ENCODE measurements at regions not wholly inside any gene's neighbourhood (a gene's known extent, or its start where the extent isn't known, plus 50 kb on each side); places are given as distances from the start of the nearest gene placed in this dataset.

DNA sequence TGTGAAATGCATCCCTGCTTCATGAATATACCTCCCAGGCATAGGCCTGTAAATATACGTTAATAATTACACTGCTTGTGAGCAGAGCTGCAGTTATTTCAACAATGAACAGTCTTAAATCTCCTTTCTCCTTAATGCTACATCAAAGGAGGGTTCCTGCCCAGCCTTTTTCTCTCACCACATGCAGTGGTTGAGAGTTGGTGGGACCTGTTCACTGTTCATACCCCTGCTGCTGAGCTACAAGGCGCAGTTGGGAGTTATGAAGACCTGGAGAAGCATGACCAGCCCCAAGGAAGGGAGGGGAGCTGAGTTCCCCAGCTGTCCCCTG, 111.9 kb upstream of the FOXQ1 start:
- Histone ChIP-seq H3K36me3 (ENCODE audit: control insufficient read depth, insufficient read depth, low read length) (no peaks in the 10 kb centered on the region), H3K27me3 (replicated peaks; ENCODE audit: control insufficient read depth, insufficient read depth, low read length) (no peaks in the 10 kb centered on the region; the same call in 1 of the 2 replicates), H3K4me3 (replicated peaks; ENCODE audit: low read depth, low read length) (no peak overlapping the region)
- no peak for TF ChIP-seq CTCF (IDR thresholded peaks at IDR 0.05; ENCODE audit: insufficient read depth, low read length, poor library complexity, severe bottlenecking)
- DNase-seq (ENCODE audit: extremely low read depth, insufficient read length): no peak

DNA sequence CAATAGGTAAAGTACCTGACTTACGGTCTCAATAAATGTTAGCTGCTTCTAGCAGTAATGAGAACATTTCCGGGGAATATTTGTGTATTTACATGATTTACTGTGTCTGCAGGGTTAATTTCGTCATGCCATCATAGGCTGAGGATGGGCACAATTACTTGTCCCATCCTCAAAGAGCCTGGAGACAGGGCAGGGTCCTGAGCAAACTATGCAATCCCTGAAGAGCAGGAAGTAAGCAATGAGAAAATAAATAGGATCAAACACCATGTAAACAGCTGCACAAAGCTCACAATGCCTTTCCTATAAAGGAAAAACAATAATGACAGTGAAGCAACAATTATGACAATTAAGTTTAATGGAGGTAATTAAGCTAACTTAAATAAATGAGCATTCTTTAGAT, 114.6 kb upstream of the FOXQ1 start:
- H3K4me3 ChIP-seq (replicated peaks; ENCODE audit: low read depth, low read length): no peak overlapping the region
- no peaks in the 10 kb centered on the region; the same call in 1 of the 2 replicates for H3K27me3 ChIP-seq (replicated peaks; ENCODE audit: control insufficient read depth, insufficient read depth, low read length)
- H3K36me3 ChIP-seq (ENCODE audit: control insufficient read depth, insufficient read depth, low read length): no peaks in the 10 kb centered on the region
- no peak for DNase-seq (ENCODE audit: extremely low read depth, insufficient read length)
- TF ChIP-seq CTCF (IDR thresholded peaks at IDR 0.05; ENCODE audit: insufficient read depth, low read length, poor library complexity, severe bottlenecking): no peak

- DNase-seq (ENCODE audit: extremely low read depth, insufficient read length): no peak
- no peak overlapping the region for H3K4me3 ChIP-seq (replicated peaks; ENCODE audit: low read depth, low read length)
- H3K36me3 ChIP-seq (ENCODE audit: control insufficient read depth, insufficient read depth, low read length): no peaks in the 10 kb centered on the region
- no peak for TF ChIP-seq CTCF (IDR thresholded peaks at IDR 0.05; ENCODE audit: insufficient read depth, low read length, poor library complexity, severe bottlenecking)
- 0 out of 2 replicates have a peak, but pooled peaks cover under 1% of the 10 kb centered on the region for H3K27me3 ChIP-seq (replicated peaks; ENCODE audit: control insufficient read depth, insufficient read depth, low read length)
Measured at GRCh38 chr6:1191141-1191630, 120.7 kb upstream of the FOXQ1 start.

GRCh38 chr6:1190366-1190765, 121.5 kb upstream of the FOXQ1 start:
- DNase-seq (ENCODE audit: extremely low read depth, insufficient read length): no peak
- TF ChIP-seq CTCF (IDR thresholded peaks at IDR 0.05; ENCODE audit: insufficient read depth, low read length, poor library complexity, severe bottlenecking): no peak
- H3K4me3 ChIP-seq (replicated peaks; ENCODE audit: low read depth, low read length): no peak overlapping the region
- H3K27me3 ChIP-seq (replicated peaks; ENCODE audit: control insufficient read depth, insufficient read depth, low read length): 0 out of 2 replicates have a peak, but pooled peaks cover 2% of the 10 kb centered on the region
- H3K36me3 ChIP-seq (ENCODE audit: control insufficient read depth, insufficient read depth, low read length): no peaks in the 10 kb centered on the region

DNA sequence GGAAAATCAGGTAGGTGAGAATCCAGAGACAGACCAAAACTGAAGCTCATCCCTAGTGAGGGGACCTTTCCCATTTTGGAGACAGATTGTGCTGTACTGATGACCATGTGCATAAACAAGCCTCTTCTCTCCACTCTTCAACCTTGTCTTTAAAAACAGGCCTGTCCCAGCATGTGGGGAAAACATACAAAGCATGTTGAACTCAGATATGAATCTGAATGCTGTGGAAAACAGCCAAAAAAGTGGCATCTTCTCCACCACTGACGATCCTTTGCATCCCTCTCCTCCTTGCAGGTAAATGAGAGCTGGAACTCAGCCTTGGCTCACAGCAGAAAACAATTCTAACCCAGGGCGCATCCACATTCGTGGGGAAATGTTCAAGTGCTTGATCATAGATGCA, 123.7 kb upstream of the FOXQ1 start:
- TF ChIP-seq CTCF (IDR thresholded peaks at IDR 0.05; ENCODE audit: insufficient read depth, low read length, poor library complexity, severe bottlenecking): no peak
- no peak for DNase-seq (ENCODE audit: extremely low read depth, insufficient read length)
- 0 out of 2 replicates have a peak, but pooled peaks cover 2% of the 10 kb centered on the region for H3K27me3 ChIP-seq (replicated peaks; ENCODE audit: control insufficient read depth, insufficient read depth, low read length)
- no peak overlapping the region for H3K4me3 ChIP-seq (replicated peaks; ENCODE audit: low read depth, low read length)
- no peaks in the 10 kb centered on the region for H3K36me3 ChIP-seq (ENCODE audit: control insufficient read depth, insufficient read depth, low read length)
